Neuronal stem cell (in vitro differentiated cells): ENCODE measurements at regions not wholly inside any gene's neighbourhood (a gene's known extent, or its start where the extent isn't known, plus 50 kb on each side); places are given as distances from the start of the nearest gene placed in this dataset.

Experiments
- DNase-seq: peaks from one replicate; pipeline ENCODE4 v3.0.0-alpha.2; 2013; ENCODE audit warnings: low spot score
- H2AFZ ChIP-seq: one replicate; pipeline ENCODE4 v1.6.1; 2013; ENCODE audit warnings: mild to moderate bottlenecking, low read length, inconsistent platforms
- H2AK5ac ChIP-seq: 2 replicates; pipeline ENCODE4 v1.6.1; 2013; ENCODE audit warnings: low read depth, mild to moderate bottlenecking, inconsistent platforms, low read length, moderate library complexity, mixed read lengths
- H2BK120ac ChIP-seq: 2 replicates; pipeline ENCODE4 v1.6.1; 2013; ENCODE audit warnings: low read depth, mild to moderate bottlenecking, inconsistent platforms, low read length, moderate library complexity, mixed read lengths
- H2BK12ac ChIP-seq: one replicate; pipeline ENCODE4 v1.6.1; 2013; ENCODE audit warnings: low read length, inconsistent platforms
- H2BK15ac ChIP-seq: 2 replicates; pipeline ENCODE4 v1.6.1; 2013; ENCODE audit warnings: mild to moderate bottlenecking, low read length, inconsistent platforms, mixed read lengths
- H2BK5ac ChIP-seq: one replicate; pipeline ENCODE4 v1.6.1; 2013; ENCODE audit warnings: inconsistent platforms, mild to moderate bottlenecking, low read length, moderate library complexity
- H3K14ac ChIP-seq: one replicate; pipeline ENCODE4 v1.6.1; 2013; ENCODE audit warnings: low read length, inconsistent platforms
- H3K18ac ChIP-seq: 2 replicates; pipeline ENCODE4 v1.6.1; 2013; ENCODE audit warnings: low read length, inconsistent platforms
- H3K23ac ChIP-seq: 2 replicates; pipeline ENCODE4 v1.6.1; 2013; ENCODE audit warnings: low read depth, mild to moderate bottlenecking, mixed read lengths, low read length, inconsistent platforms; ENCODE audit not compliant: poor library complexity
- H3K27ac ChIP-seq: replicated peaks from 3 replicates; pipeline ENCODE4 v1.5.1; 2013; ENCODE audit warnings: low read length, inconsistent platforms
- H3K27me3 ChIP-seq, 3 experiments: 2 replicates each; pipeline ENCODE4 v1.6.1; 2013; ENCODE audit warnings: low read length in 3 of 3, mild to moderate bottlenecking in 2 of 3, inconsistent platforms in 1 of 3, low read depth in 1 of 3, mixed read lengths in 1 of 3, moderate library complexity in 1 of 3; ENCODE audit not compliant: control insufficient read depth in 3 of 3, insufficient read depth in 3 of 3
- H3K36me3 ChIP-seq, 2 donors: replicated peaks in 1 of 2; 2 replicates each; pipeline ENCODE4 v1.6.1; 2013; ENCODE audit warnings: low read length in 2 of 2; ENCODE audit not compliant: control insufficient read depth in 2 of 2, insufficient read depth in 2 of 2
- H3K4ac ChIP-seq: 2 replicates; pipeline ENCODE4 v1.6.1; 2013; ENCODE audit warnings: inconsistent platforms, mild to moderate bottlenecking, low read length, moderate library complexity
- H3K4me1 ChIP-seq, 2 donors: 1 replicate in 1 of 2; 2 replicates in 1 of 2; pipeline ENCODE4 v1.6.1; 2013; ENCODE audit warnings: low read length in 2 of 2, low read depth in 1 of 2; ENCODE audit not compliant: control insufficient read depth in 2 of 2, insufficient read depth in 1 of 2
- H3K4me2 ChIP-seq: one replicate; pipeline ENCODE4 v1.6.1; 2013; ENCODE audit warnings: mild to moderate bottlenecking, low read length, inconsistent platforms; ENCODE audit not compliant: insufficient read depth, poor library complexity, severe bottlenecking
- H3K4me3 ChIP-seq, 2 donors: 2 replicates each; pipeline ENCODE4 v1.5.1; 2013; ENCODE audit warnings: low read length in 2 of 2, mild to moderate bottlenecking in 2 of 2, inconsistent platforms in 1 of 2, moderate library complexity in 1 of 2
- H3K79me1 ChIP-seq: one replicate; pipeline ENCODE4 v1.6.1; 2013; ENCODE audit warnings: low read depth, mild to moderate bottlenecking, inconsistent platforms, low read length, moderate library complexity
- H3K9ac ChIP-seq: one replicate; pipeline ENCODE4 v1.6.1; 2013; ENCODE audit warnings: mild to moderate bottlenecking, low read depth, low read length, inconsistent platforms; ENCODE audit not compliant: poor library complexity
- H3K9me3 ChIP-seq, 2 donors: replicated peaks in 1 of 2; 2 replicates each; pipeline versions ENCODE3 to v1.6.1; 2013; ENCODE audit warnings: low read length in 2 of 2, mild to moderate bottlenecking in 2 of 2, inconsistent platforms in 1 of 2, low read depth in 1 of 2, mixed read lengths in 1 of 2, moderate library complexity in 1 of 2; ENCODE audit not compliant: control insufficient read depth in 2 of 2, insufficient read depth in 1 of 2
- H4K8ac ChIP-seq: one replicate; pipeline ENCODE4 v1.6.1; 2013; ENCODE audit warnings: low read depth, mild to moderate bottlenecking, inconsistent platforms, low read length, moderate library complexity
- H4K91ac ChIP-seq: one replicate; pipeline ENCODE4 v1.6.1; 2013; ENCODE audit warnings: low read length, low read depth, mild to moderate bottlenecking, inconsistent platforms; ENCODE audit not compliant: poor library complexity
- WGBS, 2 donors: extraction: QIAGEN DNeasy Blood & Tissue Kit; methylation state at CpG; one replicate each; pipeline ENCODE4 v1.1.7; 2013; ENCODE audit warnings: missing lambda C conversion rate in 2 of 2, mixed read lengths in 1 of 2; ENCODE audit not compliant: insufficient read length in 2 of 2, insufficient replicate concordance in 1 of 2; ENCODE audit errors: extremely low coverage in 2 of 2; 5-methylcytosine and 5-hydroxymethylcytosine counted together

GRCh38 chr6:169339731-169340309 is 86.2 kb upstream of the THBS2 start:
- Histone ChIP-seq H3K14ac (no peak overlapping the region), H3K4me3 (no peak overlapping the region), H3K9me3 (no peaks in the 10 kb centered on the region), H3K4me1 (peaks cover 0 to 3% of the 10 kb centered on the region in 2 donors), H2AK5ac (no peak overlapping the region), H4K8ac (no peak overlapping the region), H3K36me3 (no peaks in the 10 kb centered on the region), H2BK12ac (no peak overlapping the region), H3K9ac (no peak overlapping the region), H2BK5ac (no peak overlapping the region), H3K27me3 (peaks cover 0 to 10% (median 0%) of the 10 kb centered on the region in 3 experiments), H3K4ac (no peak overlapping the region), H4K91ac (no peak overlapping the region), H3K18ac (no peak overlapping the region), H3K27ac (no peak overlapping the region), H3K4me2 (no peak overlapping the region), H3K23ac (no peak overlapping the region), H3K79me1 (no peaks in the 10 kb centered on the region), H2AFZ (no peak overlapping the region), H2BK120ac (no peak overlapping the region), H2BK15ac (no peak overlapping the region)
- WGBS, 2 donors = no CpG with 5 or more reads among the region's 12 CpGs
- DNase-seq = no peak

GRCh38 chr6:169339025-169339424 is 85.4 kb upstream of the THBS2 start:
- no peak for DNase-seq
- Histone ChIP-seq H2AK5ac (no peak overlapping the region), H3K23ac (no peak overlapping the region), H3K18ac (no peak overlapping the region), H3K4me3 (no peak overlapping the region), H3K14ac (no peak overlapping the region), H3K36me3 (no peaks in the 10 kb centered on the region), H2BK120ac (no peak overlapping the region), H2AFZ (no peak overlapping the region), H3K9ac (no peak overlapping the region), H4K8ac (no peak overlapping the region), H3K79me1 (no peaks in the 10 kb centered on the region), H3K9me3 (no peaks in the 10 kb centered on the region), H2BK15ac (no peak overlapping the region), H3K27me3 (peaks cover 0 to 7% (median 0%) of the 10 kb centered on the region in 3 experiments), H2BK12ac (no peak overlapping the region), H4K91ac (no peak overlapping the region), H3K4me2 (no peak overlapping the region), H3K27ac (no peak overlapping the region), H3K4ac (no peak overlapping the region), H2BK5ac (no peak overlapping the region), H3K4me1 (peaks cover 0 to 3% of the 10 kb centered on the region in 2 donors)
- no CpG with 5 or more reads among the region's 9 CpGs for WGBS, 2 donors

DNA sequence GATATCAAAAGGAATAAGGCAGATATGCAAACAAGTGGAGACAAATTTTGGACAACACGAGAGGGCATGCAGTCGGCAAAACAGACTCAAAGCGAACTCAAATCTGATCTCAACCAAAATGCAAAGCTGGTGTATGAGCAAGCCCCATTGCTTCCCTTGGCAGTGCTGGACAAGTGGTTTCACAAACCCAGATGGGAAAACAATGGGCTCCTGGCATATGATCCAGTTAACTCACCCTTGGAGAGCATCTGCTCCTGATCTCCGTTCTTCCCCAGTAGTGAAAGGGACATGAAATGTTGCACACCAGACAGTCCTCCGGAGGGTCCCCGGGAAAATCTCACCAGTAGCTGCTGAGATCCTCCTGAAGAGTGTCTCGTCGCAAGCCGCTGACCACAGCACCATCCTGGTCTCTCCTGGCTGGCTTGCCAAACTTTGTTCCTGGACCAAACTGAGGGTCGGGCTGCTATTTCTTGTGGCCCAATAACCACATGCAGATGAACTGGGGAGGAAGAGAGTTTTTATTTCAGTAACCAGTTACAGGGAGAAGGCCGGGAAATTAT is 84.3 kb upstream of the THBS2 start:
- H3K4me3 ChIP-seq = no peak overlapping the region
- no peak overlapping the region for H3K18ac ChIP-seq
- no peak overlapping the region for H3K23ac ChIP-seq
- WGBS, 2 donors = no CpG with 5 or more reads among the region's 11 CpGs
- H2AK5ac ChIP-seq = no peak overlapping the region
- H3K36me3 ChIP-seq = no peaks in the 10 kb centered on the region
- no peak overlapping the region for H4K91ac ChIP-seq
- H3K9me3 ChIP-seq = no peaks in the 10 kb centered on the region
- no peaks in the 10 kb centered on the region for H3K79me1 ChIP-seq
- no peak for DNase-seq
- no peak overlapping the region for H3K27ac ChIP-seq
- H2BK120ac ChIP-seq = no peak overlapping the region
- H2BK12ac ChIP-seq = no peak overlapping the region
- peaks cover 0 to 7% (median 0%) of the 10 kb centered on the region in 3 experiments for H3K27me3 ChIP-seq
- H2BK5ac ChIP-seq = no peak overlapping the region
- H2AFZ ChIP-seq = no peak overlapping the region
- no peak overlapping the region for H4K8ac ChIP-seq
- no peak overlapping the region for H3K4me2 ChIP-seq
- peaks cover 0 to under 1% of the 10 kb centered on the region in 2 donors for H3K4me1 ChIP-seq
- no peak overlapping the region for H3K14ac ChIP-seq
- no peak overlapping the region for H2BK15ac ChIP-seq
- H3K4ac ChIP-seq = no peak overlapping the region
- no peak overlapping the region for H3K9ac ChIP-seq

- Histone ChIP-seq H3K14ac (no peak overlapping the region), H3K4me3 (no peak overlapping the region), H2BK15ac (no peak overlapping the region), H2BK120ac (no peak overlapping the region), H3K4ac (no peak overlapping the region), H4K8ac (no peak overlapping the region), H3K27me3 (peaks cover 0 to 7% (median 0%) of the 10 kb centered on the region in 3 experiments), H3K4me2 (no peak overlapping the region), H3K4me1 (no peaks in the 10 kb centered on the region), H2BK5ac (no peak overlapping the region), H3K18ac (no peak overlapping the region), H2AK5ac (no peak overlapping the region), H3K9me3 (no peaks in the 10 kb centered on the region), H3K36me3 (no peaks in the 10 kb centered on the region), H3K79me1 (no peaks in the 10 kb centered on the region), H2BK12ac (no peak overlapping the region), H3K9ac (no peak overlapping the region), H2AFZ (no peak overlapping the region), H3K23ac (no peak overlapping the region), H3K27ac (no peak overlapping the region), H4K91ac (no peak overlapping the region)
- DNase-seq = no peak
- no CpG with 5 or more reads among the region's 4 CpGs for WGBS, 2 donors
Measured at GRCh38 chr6:169335301-169335700, 81.7 kb upstream of the THBS2 start.
